Smooth muscle cell (in vitro differentiated cells): ENCODE measurements at regions not wholly inside any gene's neighbourhood (a gene's known extent, or its start where the extent isn't known, plus 50 kb on each side); places are given as distances from the start of the nearest gene placed in this dataset.

Experiments used
- DNase-seq: peaks from one replicate; lab custom pipeline; 2025; ENCODE audit not compliant: unreplicated experiment; lab: John Stamatoyannopoulos, UW
- H2AFZ ChIP-seq: fragments of 200-600 bp; sonication (generic); 2 replicates; pipeline ENCODE4 v1.6.0; 2016; ENCODE audit warnings: antibody characterized with exemption, low read depth, mild to moderate bottlenecking
- H3F3A ChIP-seq: fragments of 200-600 bp; sonication (generic); 2 replicates; pipeline ENCODE4 v1.6.0; 2017; ENCODE audit warnings: antibody characterized with exemption, low read depth
- H3K27ac ChIP-seq: fragments of 200-600 bp; sonication (generic); 2 replicates; pipeline ENCODE4 v1.5.1; 2016; ENCODE audit warnings: low read depth, mild to moderate bottlenecking
- H3K27me3 ChIP-seq: fragments of 200-600 bp; sonication (generic); 2 replicates; pipeline ENCODE4 v1.6.1; 2016; ENCODE audit warnings: low read depth, mild to moderate bottlenecking
- H3K36me3 ChIP-seq: fragments of 200-600 bp; sonication (generic); 2 replicates; pipeline ENCODE4 v1.5.1; 2016; ENCODE audit warnings: low read depth
- H3K4me1 ChIP-seq: fragments of 200-600 bp; sonication (generic); 2 replicates; pipeline ENCODE4 v1.5.1; 2016; ENCODE audit warnings: low read depth
- H3K4me2 ChIP-seq: fragments of 200-600 bp; sonication (generic); 2 replicates; pipeline ENCODE4 v1.6.0; 2016; ENCODE audit warnings: mild to moderate bottlenecking
- H3K4me3 ChIP-seq: fragments of 200-600 bp; sonication (generic); 2 replicates; pipeline ENCODE4 v1.5.1; 2016; ENCODE audit warnings: mild to moderate bottlenecking
- H3K79me2 ChIP-seq: fragments of 200-600 bp; sonication (generic); 2 replicates; pipeline ENCODE4 v1.6.0; 2016; ENCODE audit warnings: low read depth, mild to moderate bottlenecking
- H3K9ac ChIP-seq: fragments of 200-600 bp; sonication (generic); 2 replicates; pipeline ENCODE4 v1.6.0; 2016; ENCODE audit warnings: low read depth
- H3K9me3 ChIP-seq: fragments of 200-600 bp; sonication (generic); replicated peaks from 2 replicates; pipeline ENCODE4 v1.5.1; 2016; ENCODE audit warnings: low read depth
- H4K20me1 ChIP-seq: fragments of 200-600 bp; sonication (generic); 2 replicates; pipeline ENCODE4 v1.6.0; 2016; ENCODE audit warnings: low read depth
- WGBS: methylation state at CpG from one replicate; pipeline ENCODE4 v1.1.7; 2016; ENCODE audit warnings: low lambda C conversion rate; 5-methylcytosine and 5-hydroxymethylcytosine counted together
- TF ChIP-seq, protein P1 (sequence below): fragments of 200-600 bp; sonication (generic); IDR thresholded peaks from 2 replicates; pipeline ENCODE4 v1.5.1; 2017; ENCODE audit warnings: borderline replicate concordance, mild to moderate bottlenecking, antibody characterized with exemption; ENCODE audit not compliant: insufficient read depth, poor library complexity, severe bottlenecking

DNA sequence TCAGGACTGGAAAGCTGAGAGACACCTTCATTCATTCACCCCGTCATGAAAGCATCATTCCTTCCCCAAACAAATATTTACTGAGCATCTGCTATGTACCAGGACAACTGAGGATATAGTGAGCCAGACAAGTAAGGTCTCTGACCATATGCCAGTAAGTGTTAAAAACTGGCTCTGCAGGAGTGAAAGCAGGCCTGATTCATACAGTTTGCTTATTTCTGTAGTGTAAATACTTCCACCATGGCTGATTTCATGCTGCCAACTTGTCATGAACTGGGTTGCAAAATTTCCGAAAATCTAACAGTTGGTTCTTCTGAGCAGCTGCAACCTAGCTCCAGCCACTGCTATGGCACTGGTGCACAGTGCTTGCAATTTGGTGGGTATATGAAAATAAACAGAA is 68.1 kb downstream of the YIPF5 start:
- Histone ChIP-seq H2AFZ (no peak overlapping the region), H3K4me2 (no peak overlapping the region), H3K27ac (no peak overlapping the region), H3K36me3 (no peaks in the 10 kb centered on the region), H3K9ac (no peak overlapping the region), H3K27me3 (no peaks in the 10 kb centered on the region), H4K20me1 (no peaks in the 10 kb centered on the region), H3K4me3 (no peak overlapping the region), H3K79me2 (no peaks in the 10 kb centered on the region), H3F3A (no peaks in the 10 kb centered on the region), H3K9me3 (no peaks in the 10 kb centered on the region), H3K4me1 (no peaks in the 10 kb centered on the region)
- WGBS: 85% methylated on average over 2 of the region's 2 CpGs
- TF ChIP-seq, protein P1, sequence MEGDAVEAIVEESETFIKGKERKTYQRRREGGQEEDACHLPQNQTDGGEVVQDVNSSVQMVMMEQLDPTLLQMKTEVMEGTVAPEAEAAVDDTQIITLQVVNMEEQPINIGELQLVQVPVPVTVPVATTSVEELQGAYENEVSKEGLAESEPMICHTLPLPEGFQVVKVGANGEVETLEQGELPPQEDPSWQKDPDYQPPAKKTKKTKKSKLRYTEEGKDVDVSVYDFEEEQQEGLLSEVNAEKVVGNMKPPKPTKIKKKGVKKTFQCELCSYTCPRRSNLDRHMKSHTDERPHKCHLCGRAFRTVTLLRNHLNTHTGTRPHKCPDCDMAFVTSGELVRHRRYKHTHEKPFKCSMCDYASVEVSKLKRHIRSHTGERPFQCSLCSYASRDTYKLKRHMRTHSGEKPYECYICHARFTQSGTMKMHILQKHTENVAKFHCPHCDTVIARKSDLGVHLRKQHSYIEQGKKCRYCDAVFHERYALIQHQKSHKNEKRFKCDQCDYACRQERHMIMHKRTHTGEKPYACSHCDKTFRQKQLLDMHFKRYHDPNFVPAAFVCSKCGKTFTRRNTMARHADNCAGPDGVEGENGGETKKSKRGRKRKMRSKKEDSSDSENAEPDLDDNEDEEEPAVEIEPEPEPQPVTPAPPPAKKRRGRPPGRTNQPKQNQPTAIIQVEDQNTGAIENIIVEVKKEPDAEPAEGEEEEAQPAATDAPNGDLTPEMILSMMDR: no peak
- DNase-seq: no peak

DNA sequence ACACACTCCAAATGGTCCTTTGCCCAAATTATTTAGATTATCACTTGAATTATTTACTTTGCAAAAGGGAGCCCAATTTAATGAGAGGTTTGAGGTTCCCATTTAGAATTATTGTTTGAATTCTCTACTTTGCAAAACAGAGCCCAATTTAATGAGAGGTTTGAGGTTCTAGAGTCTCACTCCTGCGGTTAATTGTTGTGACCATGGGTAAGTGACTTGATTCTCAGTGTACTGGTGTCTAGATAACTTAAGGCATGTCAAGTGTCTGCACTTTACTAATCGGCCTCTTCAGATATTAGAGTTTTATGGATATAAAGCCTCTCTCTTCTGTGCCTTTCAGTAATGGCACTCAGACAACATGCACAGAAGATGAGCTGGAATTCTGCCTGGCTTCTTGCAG is 67.5 kb downstream of the YIPF5 start:
- H3K9ac ChIP-seq: no peak overlapping the region
- H3K4me1 ChIP-seq: no peaks in the 10 kb centered on the region
- TF ChIP-seq, protein P1: no peak

DNA sequence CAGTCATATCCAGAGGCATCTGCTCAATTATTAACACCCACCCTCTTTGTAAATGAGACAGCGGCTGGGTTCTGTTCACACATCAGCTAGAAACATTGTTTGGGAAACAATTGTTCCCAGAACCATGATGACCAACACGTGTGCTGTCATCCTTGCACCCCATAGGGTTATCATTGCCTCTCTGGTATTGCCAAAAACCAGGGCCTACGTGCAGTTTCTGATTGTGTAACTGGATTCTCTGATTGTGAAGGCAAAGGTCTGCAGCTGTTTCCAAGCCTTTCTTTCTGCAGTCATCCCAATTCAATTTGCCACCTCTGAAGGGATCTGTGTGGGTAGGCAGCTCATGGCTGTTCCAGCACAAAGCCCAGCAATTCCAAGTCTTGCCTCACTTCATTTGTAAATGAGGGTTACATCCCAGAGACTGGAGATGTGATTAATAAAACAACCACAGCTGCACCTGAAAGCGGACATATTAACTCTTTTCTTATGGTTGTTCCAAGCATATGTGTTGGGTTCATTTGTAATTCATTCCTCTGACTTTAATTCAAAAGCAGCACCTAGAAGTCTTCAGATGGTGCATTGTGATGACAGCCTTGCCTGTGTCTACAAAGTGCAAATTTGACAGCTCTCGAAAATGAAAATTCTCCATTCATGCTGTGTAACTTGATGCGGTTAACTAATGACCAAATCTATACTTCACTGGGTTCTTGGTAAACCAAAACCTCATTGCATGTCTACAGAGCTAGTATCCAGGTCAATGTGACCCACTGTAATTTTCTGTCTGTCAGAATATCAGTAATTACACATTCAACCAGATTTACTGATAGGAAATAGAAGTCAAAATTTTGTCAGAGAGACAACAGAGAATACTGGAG is 66.6 kb downstream of the YIPF5 start:
- H3K9ac ChIP-seq: no peak overlapping the region
- H3K4me1 ChIP-seq: no peaks in the 10 kb centered on the region
- no peak overlapping the region for H3K4me2 ChIP-seq
- 90% methylated on average over 6 of the region's 6 CpGs for WGBS
- no peaks in the 10 kb centered on the region for H3K36me3 ChIP-seq
- H3K4me3 ChIP-seq: no peak overlapping the region
- H3K9me3 ChIP-seq: no peaks in the 10 kb centered on the region
- H3K27ac ChIP-seq: no peak overlapping the region
- no peaks in the 10 kb centered on the region for H3K79me2 ChIP-seq
- TF ChIP-seq, protein P1: no peak
- H3F3A ChIP-seq: no peaks in the 10 kb centered on the region
- no peaks in the 10 kb centered on the region for H3K27me3 ChIP-seq
- no peak overlapping the region for H2AFZ ChIP-seq
- no peaks in the 10 kb centered on the region for H4K20me1 ChIP-seq
- no peak for DNase-seq

More for the DNA sequence above, 67.5 kb downstream of the YIPF5 start:
- no peak overlapping the region for H3K4me3 ChIP-seq
- no peaks in the 10 kb centered on the region for H3K27me3 ChIP-seq
- H2AFZ ChIP-seq: no peak overlapping the region
- no peaks in the 10 kb centered on the region for H3K79me2 ChIP-seq
- H3K4me2 ChIP-seq: no peak overlapping the region
- 94% methylated on average over 2 of the region's 2 CpGs for WGBS
- no peaks in the 10 kb centered on the region for H3F3A ChIP-seq
- no peak for DNase-seq
- H3K9me3 ChIP-seq: no peaks in the 10 kb centered on the region
- H3K27ac ChIP-seq: no peak overlapping the region
- H3K36me3 ChIP-seq: no peaks in the 10 kb centered on the region
- H4K20me1 ChIP-seq: no peaks in the 10 kb centered on the region

DNA sequence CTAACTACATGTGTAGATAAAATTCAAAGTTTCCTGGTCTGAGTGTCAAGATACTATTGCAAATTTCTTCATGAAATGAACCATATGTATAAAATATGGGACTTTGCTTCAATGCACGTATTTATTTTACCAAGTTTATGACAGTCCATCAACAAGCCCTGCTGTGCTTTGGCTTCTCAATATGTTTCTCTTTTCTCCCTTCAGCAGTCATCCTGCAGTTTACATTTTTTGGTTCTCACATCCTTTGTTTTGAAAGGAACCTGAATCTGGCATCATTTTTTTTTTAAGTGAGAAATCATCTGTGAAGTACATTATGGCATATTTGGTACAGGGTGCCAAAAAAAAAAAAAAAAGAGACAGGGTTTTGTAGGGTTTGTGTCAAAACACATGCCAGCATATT is 65.1 kb downstream of the YIPF5 start:
- no peaks in the 10 kb centered on the region for H4K20me1 ChIP-seq
- no peak overlapping the region for H3K9ac ChIP-seq
- TF ChIP-seq, protein P1: no peak
- WGBS: 96% methylated on average over 1 of the region's 1 CpG
- no peak overlapping the region for H3K27ac ChIP-seq
- H3K79me2 ChIP-seq: no peaks in the 10 kb centered on the region
- no peak for DNase-seq
- H3K4me2 ChIP-seq: no peak overlapping the region
- no peaks in the 10 kb centered on the region for H3F3A ChIP-seq
- H3K36me3 ChIP-seq: no peaks in the 10 kb centered on the region
- H3K9me3 ChIP-seq: no peaks in the 10 kb centered on the region
- no peak overlapping the region for H3K4me3 ChIP-seq
- no peak overlapping the region for H2AFZ ChIP-seq
- H3K4me1 ChIP-seq: no peaks in the 10 kb centered on the region
- H3K27me3 ChIP-seq: no peaks in the 10 kb centered on the region
